OCI-LY1 (cell line): ENCODE measurements at regions not wholly inside any gene's neighbourhood (a gene's known extent, or its start where the extent isn't known, plus 50 kb on each side); places are given as distances from the start of the nearest gene placed in this dataset.

Experiments
- CTCF ChIP-seq: fragments of 200-600 bp; sonication (generic), shearing (Covaris generic); IDR thresholded peaks from 2 replicates; pipeline ENCODE4 v1.5.1; 2017; ENCODE audit warnings: mild to moderate bottlenecking, antibody characterized with exemption, low read length, moderate library complexity, mixed read lengths
- EZH2 ChIP-seq: fragments of 200-600 bp; sonication (generic), shearing (Covaris generic); IDR thresholded peaks from 2 replicates; pipeline ENCODE4 v1.8.0; 2017; ENCODE audit warnings: borderline replicate concordance, mixed run types, mild to moderate bottlenecking, antibody characterized with exemption, low read length, moderate library complexity, mixed read lengths

DNA sequence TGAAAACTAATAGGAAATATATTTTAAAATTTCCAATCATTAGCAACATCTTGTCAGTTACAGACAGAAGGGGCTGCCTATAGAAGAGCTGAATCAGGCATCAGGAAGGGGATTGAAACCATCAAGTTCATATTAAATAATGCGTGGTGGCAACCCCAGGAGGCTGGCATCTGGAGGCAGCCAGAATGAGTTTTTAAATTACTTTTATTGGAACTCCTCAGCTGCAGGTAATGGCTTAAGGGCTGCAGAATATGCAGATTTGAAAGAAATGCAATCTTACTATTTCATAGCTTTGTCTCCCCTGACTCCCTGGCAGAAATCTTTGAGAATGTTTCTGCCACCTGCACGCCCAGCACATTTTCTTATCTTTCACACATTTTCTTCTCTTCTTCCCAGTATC, 711.6 kb downstream of the PCDH19 start:
- no peak for TF ChIP-seq CTCF
- TF ChIP-seq EZH2 = no peak
